HEK293 (cell line): ENCODE measurements at regions not wholly inside any gene's neighbourhood (a gene's known extent, or its start where the extent isn't known, plus 50 kb on each side); places are given as distances from the start of the nearest gene placed in this dataset.

Source experiments
- CTCF ChIA-PET: fragments of 350-600 bp; formaldehyde crosslinking; extraction: SDS; loops from one replicate; lab custom pipeline; 2021; ENCODE audit warnings: antibody characterized with exemption; lab: Yijun Ruan, JAX
- POLR2A ChIA-PET: fragments of 300-600 bp; formaldehyde crosslinking; extraction: SDS; loops from one replicate; lab custom pipeline; 2020; ENCODE audit warnings: antibody characterized with exemption, inconsistent platforms; lab: Yijun Ruan, JAX
- H3K27ac ChIP-seq: fragments of 200-500 bp; sonication (Bioruptor generic); 2 replicates; pipeline ENCODE4 v1.5.1; 2014; ENCODE audit warnings: low read depth, low read length, control low read depth, inconsistent platforms; ENCODE audit errors: extremely low read depth
- H3K36me3 ChIP-seq, 2 experiments: fragments of 200-500 bp in 1 of 2; sonication (Bioruptor generic) in 1 of 2; 1 replicate in 1 of 2; 2 replicates in 1 of 2; pipeline ENCODE4 v1.5.1; 2014 to 2017; ENCODE audit warnings: inconsistent platforms in 2 of 2, low read length in 2 of 2; ENCODE audit not compliant: control insufficient read depth in 2 of 2, insufficient read depth in 1 of 2
- H3K4me1 ChIP-seq: fragments of 200-500 bp; sonication (Bioruptor generic); 2 replicates; pipeline ENCODE4 v1.5.1; 2014; ENCODE audit warnings: mild to moderate bottlenecking, low read length, inconsistent platforms; ENCODE audit not compliant: control insufficient read depth, insufficient read depth
- H3K4me3 ChIP-seq: 2 replicates; pipeline ENCODE4 v1.5.1; 2011; ENCODE audit warnings: low read depth, mild to moderate bottlenecking, control low read depth, low read length, moderate library complexity
- H3K9me3 ChIP-seq: fragments of 200-500 bp; sonication (Bioruptor generic); 2 replicates; pipeline ENCODE4 v1.5.1; 2014; ENCODE audit warnings: low read depth, low read length, inconsistent platforms; ENCODE audit not compliant: control insufficient read depth, insufficient read depth
- GLIS1 ChIP-seq: fragments of 450-650 bp; formaldehyde crosslinking; IDR thresholded peaks from 2 replicates; pipeline ENCODE4 v1.5.1; 2016; ENCODE audit warnings: missing biosample characterization, missing genetic modification characterization
- MYNN ChIP-seq: fragments of 450-650 bp; formaldehyde crosslinking; IDR thresholded peaks from 2 replicates; pipeline ENCODE4 v1.5.1; 2016; ENCODE audit warnings: missing biosample characterization, missing genetic modification characterization, borderline replicate concordance
- SP7 ChIP-seq: fragments of 450-650 bp; formaldehyde crosslinking; IDR thresholded peaks from 2 replicates; pipeline ENCODE4 v1.5.1; 2016; ENCODE audit warnings: missing biosample characterization, missing genetic modification characterization
- YY2 ChIP-seq: fragments of 450-650 bp; formaldehyde crosslinking; IDR thresholded peaks from 2 replicates; pipeline ENCODE4 v1.5.1; 2016; ENCODE audit warnings: missing biosample characterization, missing genetic modification characterization
- ZFP3 ChIP-seq: fragments of 450-650 bp; formaldehyde crosslinking; IDR thresholded peaks from 2 replicates; pipeline ENCODE4 v1.5.1; 2016; ENCODE audit warnings: low read depth, missing biosample characterization, missing genetic modification characterization
- ZNF121 ChIP-seq: fragments of 450-650 bp; formaldehyde crosslinking; IDR thresholded peaks from 2 replicates; pipeline ENCODE4 v1.5.1; 2016; ENCODE audit warnings: missing biosample characterization, missing genetic modification characterization
- ZNF140 ChIP-seq: fragments of 450-650 bp; formaldehyde crosslinking; IDR thresholded peaks from 2 replicates; pipeline ENCODE4 v1.5.1; 2016; ENCODE audit warnings: missing biosample characterization, missing genetic modification characterization
- ZNF16 ChIP-seq: fragments of 450-650 bp; formaldehyde crosslinking; IDR thresholded peaks from 2 replicates; pipeline ENCODE4 v1.5.1; 2016; ENCODE audit warnings: low read depth, missing biosample characterization, missing genetic modification characterization
- ZNF175 ChIP-seq: fragments of 450-650 bp; formaldehyde crosslinking; IDR thresholded peaks from 2 replicates; pipeline ENCODE4 v1.5.1; 2016; ENCODE audit warnings: missing biosample characterization, missing genetic modification characterization
- ZNF37A ChIP-seq: fragments of 450-650 bp; IDR thresholded peaks from 2 replicates; pipeline ENCODE4 v1.5.1; 2018; ENCODE audit warnings: missing biosample characterization, missing genetic modification characterization
- ZNF423 ChIP-seq: fragments of 450-650 bp; formaldehyde crosslinking; IDR thresholded peaks from 2 replicates; pipeline ENCODE4 v1.5.1; 2016; ENCODE audit warnings: missing biosample characterization, missing genetic modification characterization
- ZNF501 ChIP-seq: fragments of 450-650 bp; formaldehyde crosslinking; IDR thresholded peaks from 2 replicates; pipeline ENCODE4 v1.5.1; 2016; ENCODE audit warnings: missing biosample characterization, missing genetic modification characterization
- ZNF530 ChIP-seq: fragments of 450-650 bp; formaldehyde crosslinking; IDR thresholded peaks from 2 replicates; pipeline ENCODE4 v1.5.1; 2016; ENCODE audit warnings: low read depth, missing biosample characterization, missing genetic modification characterization
- ZNF585B ChIP-seq: fragments of 450-650 bp; formaldehyde crosslinking; IDR thresholded peaks from 2 replicates; pipeline ENCODE4 v1.5.1; 2016; ENCODE audit warnings: missing biosample characterization, missing genetic modification characterization
- ZNF670 ChIP-seq: fragments of 450-650 bp; formaldehyde crosslinking; IDR thresholded peaks from 2 replicates; pipeline ENCODE4 v1.5.1; 2016; ENCODE audit warnings: missing biosample characterization, missing genetic modification characterization, low read depth
- ZNF677 ChIP-seq: fragments of 450-650 bp; IDR thresholded peaks from 2 replicates; pipeline ENCODE4 v1.5.0; 2018; ENCODE audit warnings: missing biosample characterization, mild to moderate bottlenecking, missing genetic modification characterization, moderate library complexity
- ZNF830 ChIP-seq: fragments of 450-650 bp; IDR thresholded peaks from 2 replicates; pipeline ENCODE4 v1.5.0; 2018; ENCODE audit warnings: missing biosample characterization, missing genetic modification characterization, low read depth, mild to moderate bottlenecking, moderate library complexity
- ZNF843 ChIP-seq: fragments of 450-650 bp; formaldehyde crosslinking; IDR thresholded peaks from 2 replicates; pipeline ENCODE4 v1.5.1; 2016; ENCODE audit warnings: missing biosample characterization, missing genetic modification characterization
- ZSCAN30 ChIP-seq: fragments of 450-650 bp; IDR thresholded peaks from 2 replicates; pipeline ENCODE4 v1.5.1; 2018; ENCODE audit warnings: missing biosample characterization, mild to moderate bottlenecking, missing genetic modification characterization, moderate library complexity
- TF ChIP-seq, protein P1 (sequence below): fragments of 450-650 bp; formaldehyde crosslinking; IDR thresholded peaks from 2 replicates; pipeline ENCODE4 v1.5.1; 2016; ENCODE audit warnings: missing biosample characterization, missing genetic modification characterization
- TF ChIP-seq, protein P2 (sequence below): fragments of 450-650 bp; formaldehyde crosslinking; IDR thresholded peaks from 2 replicates; pipeline ENCODE4 v1.5.1; 2016; ENCODE audit warnings: missing biosample characterization, missing genetic modification characterization, borderline replicate concordance
- TF ChIP-seq, protein P3 (sequence below): fragments of 450-650 bp; formaldehyde crosslinking; IDR thresholded peaks from 2 replicates; pipeline ENCODE4 v1.5.1; 2016; ENCODE audit warnings: missing biosample characterization, missing genetic modification characterization
- TF ChIP-seq, protein P4 (sequence below): fragments of 450-650 bp; formaldehyde crosslinking; IDR thresholded peaks from 2 replicates; pipeline ENCODE4 v1.5.1; 2016; ENCODE audit warnings: missing biosample characterization, missing genetic modification characterization

DNA sequence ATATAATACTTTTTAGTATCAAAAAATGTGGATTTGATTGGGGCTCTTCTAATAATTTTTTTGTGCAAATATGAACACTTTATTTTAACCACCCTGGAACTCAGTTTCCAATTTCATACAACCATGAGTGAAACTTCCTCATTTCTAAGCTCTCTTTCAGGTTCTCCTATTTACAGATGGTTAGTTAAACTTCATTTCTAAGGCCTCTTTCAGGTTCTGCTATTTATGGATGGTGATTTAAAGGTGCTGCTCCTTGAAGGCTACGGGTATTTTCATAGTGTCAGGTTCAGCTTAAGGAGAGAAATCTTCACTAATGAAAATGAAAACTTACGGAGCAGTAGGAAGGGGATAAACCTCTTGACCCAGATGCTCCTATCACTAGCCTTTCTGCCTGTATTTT lies 568.3 kb downstream of the KIF20B start:
- Histone ChIP-seq H3K36me3 (no peaks in the 10 kb centered on the region), H3K4me1 (no peaks in the 10 kb centered on the region), H3K9me3 (no peaks in the 10 kb centered on the region), H3K27ac (no peak overlapping the region), H3K4me3 (no peak overlapping the region)
- CTCF ChIA-PET, result interaction anchor here (0.6 kb wide), 1 partner anchor 1112 kb away, joined by 3 read pairs; no protein-coding TSS in a partner anchor
- POLR2A ChIA-PET, result no interaction called here
- TF ChIP-seq ZNF16 (tag by site-specific recombination), result no peak
- TF ChIP-seq ZSCAN30, result no peak
- no peak for TF ChIP-seq ZNF670
- no peak for TF ChIP-seq ZNF677 (tag by site-specific recombination)
- TF ChIP-seq ZNF37A, result no peak
- no peak for TF ChIP-seq ZNF423 (tag by site-specific recombination)
- TF ChIP-seq YY2 (tag by site-specific recombination), result no peak
- TF ChIP-seq ZNF830, result no peak
- TF ChIP-seq GLIS1 (tag by site-specific recombination), result no peak
- no peak for TF ChIP-seq ZNF501 (tag by site-specific recombination)
- TF ChIP-seq, protein P1, sequence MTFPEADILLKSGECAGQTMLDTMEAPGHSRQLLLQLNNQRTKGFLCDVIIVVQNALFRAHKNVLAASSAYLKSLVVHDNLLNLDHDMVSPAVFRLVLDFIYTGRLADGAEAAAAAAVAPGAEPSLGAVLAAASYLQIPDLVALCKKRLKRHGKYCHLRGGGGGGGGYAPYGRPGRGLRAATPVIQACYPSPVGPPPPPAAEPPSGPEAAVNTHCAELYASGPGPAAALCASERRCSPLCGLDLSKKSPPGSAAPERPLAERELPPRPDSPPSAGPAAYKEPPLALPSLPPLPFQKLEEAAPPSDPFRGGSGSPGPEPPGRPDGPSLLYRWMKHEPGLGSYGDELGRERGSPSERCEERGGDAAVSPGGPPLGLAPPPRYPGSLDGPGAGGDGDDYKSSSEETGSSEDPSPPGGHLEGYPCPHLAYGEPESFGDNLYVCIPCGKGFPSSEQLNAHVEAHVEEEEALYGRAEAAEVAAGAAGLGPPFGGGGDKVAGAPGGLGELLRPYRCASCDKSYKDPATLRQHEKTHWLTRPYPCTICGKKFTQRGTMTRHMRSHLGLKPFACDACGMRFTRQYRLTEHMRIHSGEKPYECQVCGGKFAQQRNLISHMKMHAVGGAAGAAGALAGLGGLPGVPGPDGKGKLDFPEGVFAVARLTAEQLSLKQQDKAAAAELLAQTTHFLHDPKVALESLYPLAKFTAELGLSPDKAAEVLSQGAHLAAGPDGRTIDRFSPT (tag by site-specific recombination), result no peak
- no peak for TF ChIP-seq ZNF530 (tag by site-specific recombination)

DNA sequence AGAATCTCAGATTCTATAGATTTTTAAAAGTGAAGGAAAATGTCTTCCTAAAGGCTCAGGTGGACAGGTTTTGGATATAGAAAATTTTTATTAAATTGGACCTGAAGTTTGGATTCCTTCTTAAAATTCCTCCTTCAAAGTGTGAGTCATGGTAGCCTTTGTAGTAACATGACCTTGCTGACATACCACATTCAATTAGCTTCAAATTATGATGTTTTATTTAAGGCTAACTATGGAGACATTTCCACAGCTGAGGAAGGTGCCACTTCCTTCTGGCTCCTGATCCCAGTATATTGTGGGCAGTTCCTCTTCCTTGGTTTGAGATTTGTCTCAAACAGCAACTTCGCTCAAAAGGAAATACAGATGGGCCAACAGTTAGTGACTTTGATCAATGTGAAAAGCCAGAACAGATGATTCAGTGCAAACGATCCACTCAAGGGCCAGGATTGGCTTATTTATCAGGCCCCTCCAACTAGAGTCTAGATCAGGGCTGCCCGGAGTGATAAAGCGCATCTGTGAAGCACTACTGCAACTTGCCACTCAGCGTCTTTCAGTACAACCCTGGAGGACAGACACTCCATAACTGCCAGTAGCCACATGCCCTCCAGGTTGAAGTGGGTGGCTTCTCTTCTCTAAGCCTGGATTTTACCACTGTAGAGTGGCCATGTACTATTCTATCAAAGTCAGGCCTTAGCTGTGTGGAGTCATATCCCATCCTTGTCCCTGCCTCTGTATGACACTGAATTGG lies 573.5 kb downstream of the KIF20B start:
- POLR2A ChIA-PET, result no interaction called here
- Histone ChIP-seq H3K27ac (no peak overlapping the region), H3K4me1 (no peaks in the 10 kb centered on the region), H3K36me3 (no peaks in the 10 kb centered on the region), H3K9me3 (no peaks in the 10 kb centered on the region), H3K4me3 (no peak overlapping the region)
- TF ChIP-seq ZNF175 (tag by site-specific recombination), result no peak
- TF ChIP-seq ZNF585B (tag by site-specific recombination), result no peak
- TF ChIP-seq, protein P2, sequence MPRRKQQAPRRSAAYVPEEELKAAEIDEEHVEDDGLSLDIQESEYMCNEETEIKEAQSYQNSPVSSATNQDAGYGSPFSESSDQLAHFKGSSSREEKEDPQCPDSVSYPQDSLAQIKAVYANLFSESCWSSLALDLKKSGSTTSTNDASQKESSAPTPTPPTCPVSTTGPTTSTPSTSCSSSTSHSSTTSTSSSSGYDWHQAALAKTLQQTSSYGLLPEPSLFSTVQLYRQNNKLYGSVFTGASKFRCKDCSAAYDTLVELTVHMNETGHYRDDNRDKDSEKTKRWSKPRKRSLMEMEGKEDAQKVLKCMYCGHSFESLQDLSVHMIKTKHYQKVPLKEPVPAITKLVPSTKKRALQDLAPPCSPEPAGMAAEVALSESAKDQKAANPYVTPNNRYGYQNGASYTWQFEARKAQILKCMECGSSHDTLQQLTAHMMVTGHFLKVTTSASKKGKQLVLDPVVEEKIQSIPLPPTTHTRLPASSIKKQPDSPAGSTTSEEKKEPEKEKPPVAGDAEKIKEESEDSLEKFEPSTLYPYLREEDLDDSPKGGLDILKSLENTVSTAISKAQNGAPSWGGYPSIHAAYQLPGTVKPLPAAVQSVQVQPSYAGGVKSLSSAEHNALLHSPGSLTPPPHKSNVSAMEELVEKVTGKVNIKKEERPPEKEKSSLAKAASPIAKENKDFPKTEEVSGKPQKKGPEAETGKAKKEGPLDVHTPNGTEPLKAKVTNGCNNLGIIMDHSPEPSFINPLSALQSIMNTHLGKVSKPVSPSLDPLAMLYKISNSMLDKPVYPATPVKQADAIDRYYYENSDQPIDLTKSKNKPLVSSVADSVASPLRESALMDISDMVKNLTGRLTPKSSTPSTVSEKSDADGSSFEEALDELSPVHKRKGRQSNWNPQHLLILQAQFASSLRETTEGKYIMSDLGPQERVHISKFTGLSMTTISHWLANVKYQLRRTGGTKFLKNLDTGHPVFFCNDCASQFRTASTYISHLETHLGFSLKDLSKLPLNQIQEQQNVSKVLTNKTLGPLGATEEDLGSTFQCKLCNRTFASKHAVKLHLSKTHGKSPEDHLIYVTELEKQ (tag by site-specific recombination), result no peak
- TF ChIP-seq, protein P3, sequence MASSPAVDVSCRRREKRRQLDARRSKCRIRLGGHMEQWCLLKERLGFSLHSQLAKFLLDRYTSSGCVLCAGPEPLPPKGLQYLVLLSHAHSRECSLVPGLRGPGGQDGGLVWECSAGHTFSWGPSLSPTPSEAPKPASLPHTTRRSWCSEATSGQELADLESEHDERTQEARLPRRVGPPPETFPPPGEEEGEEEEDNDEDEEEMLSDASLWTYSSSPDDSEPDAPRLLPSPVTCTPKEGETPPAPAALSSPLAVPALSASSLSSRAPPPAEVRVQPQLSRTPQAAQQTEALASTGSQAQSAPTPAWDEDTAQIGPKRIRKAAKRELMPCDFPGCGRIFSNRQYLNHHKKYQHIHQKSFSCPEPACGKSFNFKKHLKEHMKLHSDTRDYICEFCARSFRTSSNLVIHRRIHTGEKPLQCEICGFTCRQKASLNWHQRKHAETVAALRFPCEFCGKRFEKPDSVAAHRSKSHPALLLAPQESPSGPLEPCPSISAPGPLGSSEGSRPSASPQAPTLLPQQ (tag by site-specific recombination), result no peak
- no peak for TF ChIP-seq ZNF121 (tag by site-specific recombination)
- TF ChIP-seq ZFP3 (tag by site-specific recombination), result no peak
- no peak for TF ChIP-seq ZNF140 (tag by site-specific recombination)
- TF ChIP-seq ZNF843 (tag by site-specific recombination), result no peak
- TF ChIP-seq, protein P4, sequence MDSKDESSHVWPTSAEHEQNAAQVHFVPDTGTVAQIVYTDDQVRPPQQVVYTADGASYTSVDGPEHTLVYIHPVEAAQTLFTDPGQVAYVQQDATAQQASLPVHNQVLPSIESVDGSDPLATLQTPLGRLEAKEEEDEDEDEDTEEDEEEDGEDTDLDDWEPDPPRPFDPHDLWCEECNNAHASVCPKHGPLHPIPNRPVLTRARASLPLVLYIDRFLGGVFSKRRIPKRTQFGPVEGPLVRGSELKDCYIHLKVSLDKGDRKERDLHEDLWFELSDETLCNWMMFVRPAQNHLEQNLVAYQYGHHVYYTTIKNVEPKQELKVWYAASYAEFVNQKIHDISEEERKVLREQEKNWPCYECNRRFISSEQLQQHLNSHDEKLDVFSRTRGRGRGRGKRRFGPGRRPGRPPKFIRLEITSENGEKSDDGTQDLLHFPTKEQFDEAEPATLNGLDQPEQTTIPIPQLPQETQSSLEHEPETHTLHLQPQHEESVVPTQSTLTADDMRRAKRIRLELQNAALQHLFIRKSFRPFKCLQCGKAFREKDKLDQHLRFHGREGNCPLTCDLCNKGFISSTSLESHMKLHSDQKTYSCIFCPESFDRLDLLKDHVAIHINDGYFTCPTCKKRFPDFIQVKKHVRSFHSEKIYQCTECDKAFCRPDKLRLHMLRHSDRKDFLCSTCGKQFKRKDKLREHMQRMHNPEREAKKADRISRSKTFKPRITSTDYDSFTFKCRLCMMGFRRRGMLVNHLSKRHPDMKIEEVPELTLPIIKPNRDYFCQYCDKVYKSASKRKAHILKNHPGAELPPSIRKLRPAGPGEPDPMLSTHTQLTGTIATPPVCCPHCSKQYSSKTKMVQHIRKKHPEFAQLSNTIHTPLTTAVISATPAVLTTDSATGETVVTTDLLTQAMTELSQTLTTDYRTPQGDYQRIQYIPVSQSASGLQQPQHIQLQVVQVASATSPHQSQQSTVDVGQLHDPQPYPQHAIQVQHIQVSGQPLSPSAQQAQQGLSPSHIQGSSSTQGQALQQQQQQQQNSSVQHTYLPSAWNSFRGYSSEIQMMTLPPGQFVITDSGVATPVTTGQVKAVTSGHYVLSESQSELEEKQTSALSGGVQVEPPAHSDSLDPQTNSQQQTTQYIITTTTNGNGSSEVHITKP (tag by site-specific recombination), result no peak
- TF ChIP-seq SP7 (tag by site-specific recombination), result no peak
- no peak for TF ChIP-seq MYNN (tag by site-specific recombination)
- CTCF ChIA-PET, result no interaction called here
